ENCODE measurements at regions not wholly inside any gene's neighbourhood (a gene's known extent, or its start where the extent isn't known, plus 50 kb on each side); places are given as distances from the start of the nearest gene placed in this dataset.
"Not testable (repeated sequence)": the region's sequence is repeated elsewhere in the genome, so short reads cannot be mapped to it uniquely, and the experiment has no call there.

DNA sequence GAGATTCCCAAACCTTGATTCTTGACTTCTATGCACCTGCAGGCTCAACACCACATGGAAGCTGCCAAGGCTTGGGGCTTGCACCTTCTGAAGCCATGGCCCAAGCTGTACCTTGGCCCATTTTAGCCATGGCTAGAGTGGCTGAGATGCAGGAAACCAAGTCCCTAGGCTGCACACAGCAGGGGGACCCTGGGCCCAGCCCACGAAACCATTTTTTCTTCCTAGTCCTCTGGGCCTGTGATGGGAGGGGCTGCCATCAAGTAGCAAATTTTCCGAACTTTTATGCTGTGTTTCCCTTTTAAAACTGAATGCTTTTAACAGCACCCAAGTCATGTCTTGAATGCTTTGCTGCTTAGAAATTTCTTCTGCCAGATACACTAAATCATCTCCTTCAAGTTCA is 253.9 kb upstream of the RPS23 start:
- TF ChIP-seq, protein P1, sequence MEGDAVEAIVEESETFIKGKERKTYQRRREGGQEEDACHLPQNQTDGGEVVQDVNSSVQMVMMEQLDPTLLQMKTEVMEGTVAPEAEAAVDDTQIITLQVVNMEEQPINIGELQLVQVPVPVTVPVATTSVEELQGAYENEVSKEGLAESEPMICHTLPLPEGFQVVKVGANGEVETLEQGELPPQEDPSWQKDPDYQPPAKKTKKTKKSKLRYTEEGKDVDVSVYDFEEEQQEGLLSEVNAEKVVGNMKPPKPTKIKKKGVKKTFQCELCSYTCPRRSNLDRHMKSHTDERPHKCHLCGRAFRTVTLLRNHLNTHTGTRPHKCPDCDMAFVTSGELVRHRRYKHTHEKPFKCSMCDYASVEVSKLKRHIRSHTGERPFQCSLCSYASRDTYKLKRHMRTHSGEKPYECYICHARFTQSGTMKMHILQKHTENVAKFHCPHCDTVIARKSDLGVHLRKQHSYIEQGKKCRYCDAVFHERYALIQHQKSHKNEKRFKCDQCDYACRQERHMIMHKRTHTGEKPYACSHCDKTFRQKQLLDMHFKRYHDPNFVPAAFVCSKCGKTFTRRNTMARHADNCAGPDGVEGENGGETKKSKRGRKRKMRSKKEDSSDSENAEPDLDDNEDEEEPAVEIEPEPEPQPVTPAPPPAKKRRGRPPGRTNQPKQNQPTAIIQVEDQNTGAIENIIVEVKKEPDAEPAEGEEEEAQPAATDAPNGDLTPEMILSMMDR (conservative IDR thresholded peaks at IDR 0.05; ENCODE audit: low read length) = not testable (repeated sequence)
- TF ChIP-seq EZH2phosphoT487 (IDR thresholded peaks at IDR 0.05; ENCODE audit: borderline replicate concordance) = not testable (repeated sequence)

All from Loucy (cell line).